ENCODE measurements at regions not wholly inside any gene's neighbourhood (a gene's known extent, or its start where the extent isn't known, plus 50 kb on each side); places are given as distances from the start of the nearest gene placed in this dataset.

- no peak for DNase-seq (ENCODE audit: low read depth)
- TF ChIP-seq, protein P1, sequence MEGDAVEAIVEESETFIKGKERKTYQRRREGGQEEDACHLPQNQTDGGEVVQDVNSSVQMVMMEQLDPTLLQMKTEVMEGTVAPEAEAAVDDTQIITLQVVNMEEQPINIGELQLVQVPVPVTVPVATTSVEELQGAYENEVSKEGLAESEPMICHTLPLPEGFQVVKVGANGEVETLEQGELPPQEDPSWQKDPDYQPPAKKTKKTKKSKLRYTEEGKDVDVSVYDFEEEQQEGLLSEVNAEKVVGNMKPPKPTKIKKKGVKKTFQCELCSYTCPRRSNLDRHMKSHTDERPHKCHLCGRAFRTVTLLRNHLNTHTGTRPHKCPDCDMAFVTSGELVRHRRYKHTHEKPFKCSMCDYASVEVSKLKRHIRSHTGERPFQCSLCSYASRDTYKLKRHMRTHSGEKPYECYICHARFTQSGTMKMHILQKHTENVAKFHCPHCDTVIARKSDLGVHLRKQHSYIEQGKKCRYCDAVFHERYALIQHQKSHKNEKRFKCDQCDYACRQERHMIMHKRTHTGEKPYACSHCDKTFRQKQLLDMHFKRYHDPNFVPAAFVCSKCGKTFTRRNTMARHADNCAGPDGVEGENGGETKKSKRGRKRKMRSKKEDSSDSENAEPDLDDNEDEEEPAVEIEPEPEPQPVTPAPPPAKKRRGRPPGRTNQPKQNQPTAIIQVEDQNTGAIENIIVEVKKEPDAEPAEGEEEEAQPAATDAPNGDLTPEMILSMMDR (IDR thresholded peaks at IDR 0.05; ENCODE audit: low read length, missing control alignments), result no peak
- H3K4me3 ChIP-seq (replicated peaks; ENCODE audit: low read depth, low read length), result no peak overlapping the region
Measured at GRCh38 chr6:132131351-132131750, 180.2 kb upstream of the CCN2 start.

GRCh38 chr6:132130626-132131298 is 179.6 kb upstream of the CCN2 start:
- TF ChIP-seq, protein P1 (IDR thresholded peaks at IDR 0.05; ENCODE audit: low read length, missing control alignments), result no peak
- H3K4me3 ChIP-seq (replicated peaks; ENCODE audit: low read depth, low read length), result no peak overlapping the region
- DNase-seq (ENCODE audit: low read depth), result peak; percentile 86

DNA sequence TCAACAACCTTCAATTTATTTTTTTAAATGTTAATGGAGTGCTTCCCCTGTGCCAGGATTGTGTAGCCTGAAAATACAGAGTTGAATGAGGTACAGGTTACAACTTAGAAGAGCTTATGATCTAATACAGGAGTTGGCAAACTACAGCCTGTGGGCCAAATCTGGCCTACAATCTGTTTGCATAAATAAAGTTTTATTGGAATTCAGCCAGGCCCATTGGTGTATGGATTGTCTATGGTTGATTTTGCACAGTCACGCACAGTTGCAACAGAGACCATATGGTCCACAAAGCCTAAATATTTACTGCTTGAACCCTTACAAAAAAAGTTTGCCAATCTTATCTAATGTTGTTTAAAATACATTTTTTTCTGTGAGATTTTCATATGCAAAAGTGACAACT is 177.3 kb upstream of the CCN2 start:
- no peak for DNase-seq (ENCODE audit: low read depth)
- no peak overlapping the region for H3K4me3 ChIP-seq (replicated peaks; ENCODE audit: low read depth, low read length)
- TF ChIP-seq, protein P1 (IDR thresholded peaks at IDR 0.05; ENCODE audit: low read length, missing control alignments), result no peak

DNA sequence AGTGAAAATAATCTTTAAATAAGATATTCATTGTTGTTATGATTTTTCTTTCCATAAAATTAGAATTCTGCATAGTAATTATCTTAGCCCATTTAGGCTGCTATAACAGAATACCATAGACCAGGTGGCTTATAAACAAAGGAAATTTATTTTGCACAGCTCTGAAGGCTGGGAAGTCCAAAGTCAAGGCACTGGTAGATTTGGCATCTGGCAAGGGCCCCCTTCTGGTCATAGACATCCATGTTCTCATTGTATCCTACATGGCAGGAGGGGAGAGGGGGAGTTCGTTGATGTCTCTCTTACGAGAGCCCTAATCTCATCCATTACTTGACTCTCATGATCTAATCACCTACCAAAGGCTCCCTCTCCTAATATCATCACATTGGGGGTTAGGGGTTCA is 175.0 kb upstream of the CCN2 start:
- no peak overlapping the region for H3K4me3 ChIP-seq (replicated peaks; ENCODE audit: low read depth, low read length)
- DNase-seq (ENCODE audit: low read depth), result no peak
- TF ChIP-seq, protein P1 (IDR thresholded peaks at IDR 0.05; ENCODE audit: low read length, missing control alignments), result no peak

DNA sequence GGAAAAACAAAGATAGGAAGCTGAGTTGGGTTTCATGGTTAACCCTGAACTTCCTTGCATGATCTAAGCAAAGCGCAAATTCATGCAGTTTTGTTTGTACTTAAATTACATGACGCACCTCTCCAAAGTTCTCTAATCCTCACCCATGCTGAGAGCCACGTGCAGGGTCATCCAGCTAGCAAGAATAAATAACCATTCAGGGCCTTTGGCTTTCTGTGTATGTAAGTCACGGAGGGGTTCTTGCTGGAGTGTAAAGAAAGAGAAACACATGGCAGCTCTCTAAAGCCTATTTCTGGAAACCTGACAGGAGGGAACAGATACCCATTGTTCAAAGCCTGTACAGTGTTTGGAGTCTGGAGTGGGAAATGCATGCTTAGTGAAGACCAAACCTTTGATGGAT is 171.7 kb upstream of the CCN2 start:
- no peak for DNase-seq (ENCODE audit: low read depth)
- no peak overlapping the region for H3K4me3 ChIP-seq (replicated peaks; ENCODE audit: low read depth, low read length)
- TF ChIP-seq, protein P1 (IDR thresholded peaks at IDR 0.05; ENCODE audit: low read length, missing control alignments), result no peak

DNA sequence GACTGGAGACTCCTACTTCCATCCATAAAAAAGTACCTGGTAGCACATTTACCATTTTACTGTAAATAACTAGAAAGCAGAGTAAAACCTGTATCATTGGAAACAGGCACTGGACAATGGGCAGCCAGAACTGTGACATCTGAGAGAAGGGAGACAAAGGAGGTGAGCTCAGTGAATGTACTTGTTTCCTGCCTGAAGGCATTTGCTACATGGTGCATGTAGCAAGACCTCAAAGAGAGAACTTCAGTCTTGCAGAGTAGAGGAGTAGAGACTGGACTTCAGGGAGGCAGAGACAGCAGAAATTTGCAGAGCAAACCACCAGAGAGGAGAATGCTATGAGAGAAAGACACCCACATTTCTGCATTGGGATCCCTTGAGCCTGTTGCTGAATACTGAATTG is 171.0 kb upstream of the CCN2 start:
- DNase-seq (ENCODE audit: low read depth), result no peak
- TF ChIP-seq, protein P1 (IDR thresholded peaks at IDR 0.05; ENCODE audit: low read length, missing control alignments), result no peak
- no peak overlapping the region for H3K4me3 ChIP-seq (replicated peaks; ENCODE audit: low read depth, low read length)

GRCh38 chr6:132118144-132118543 is 167.0 kb upstream of the CCN2 start:
- no peak overlapping the region for H3K4me3 ChIP-seq (replicated peaks; ENCODE audit: low read depth, low read length)
- no peak for DNase-seq (ENCODE audit: low read depth)
- TF ChIP-seq, protein P1 (IDR thresholded peaks at IDR 0.05; ENCODE audit: low read length, missing control alignments), result no peak
